Adrenal gland (tissue), 9 donors: ENCODE measurements at regions not wholly inside any gene's neighbourhood (a gene's known extent, or its start where the extent isn't known, plus 50 kb on each side); places are given as distances from the start of the nearest gene placed in this dataset.

Experiments used
- DNase-seq, 7 donors: peaks; one replicate each; pipeline ENCODE4 v3.0.0-alpha.2; 2019 to 2020
- H3K27ac ChIP-seq, 5 donors: fragments of 200-600 bp; sonication (generic) in 4 of 5; 1 replicate in 3 of 5; 2 replicates in 2 of 5; pipeline versions ENCODE4 v1.5.1 to v1.8.0; 2016 to 2020; ENCODE audit warnings: mild to moderate bottlenecking in 1 of 5
- H3K27me3 ChIP-seq: fragments of 200-600 bp; 2 replicates; pipeline ENCODE4 v1.8.0; 2021
- H3K36me3 ChIP-seq, 2 donors: fragments of 200-600 bp; replicated peaks in 1 of 2; 1 replicate in 1 of 2; 2 replicates in 1 of 2; pipeline versions ENCODE4 v1.5.1 to v1.8.0; 2018 to 2022
- H3K4me1 ChIP-seq, 2 donors: fragments of 200-600 bp; replicated peaks in 1 of 2; 1 replicate in 1 of 2; 2 replicates in 1 of 2; pipeline versions ENCODE4 v1.5.1 to v1.8.0; 2018 to 2021
- H3K4me3 ChIP-seq, 4 donors: fragments of 200-600 bp; sonication (generic) in 3 of 4; one replicate each; pipeline ENCODE4 v1.5.1; 2016 to 2018
- H3K9me3 ChIP-seq, 3 donors: fragments of 200-600 bp; sonication (generic) in 1 of 3; replicated peaks in 1 of 3; 1 replicate in 2 of 3; 2 replicates in 1 of 3; pipeline versions ENCODE4 v1.5.1 to v1.8.0; 2016 to 2021
- POLR2A ChIP-seq, 2 donors: fragments of 450-650 bp; IDR thresholded peaks; one replicate each; pipeline ENCODE4 v1.6.1; 2017; ENCODE audit warnings: antibody characterized with exemption in 2 of 2, mild to moderate bottlenecking in 2 of 2, moderate library complexity in 1 of 2
- WGBS, 4 donors: extraction: QIAGEN DNeasy Blood & Tissue Kit in 2 of 4; methylation state at CpG; one replicate each; pipeline versions ENCODE4 v1.1.5 to v1.1.7; 2013 to 2017; 5-methylcytosine and 5-hydroxymethylcytosine counted together
- intact Hi-C, 2 donors: fragments of 100-400 bp; cut with DNase I; formaldehyde crosslinking; loops; one replicate each; pipeline versions ENCODE4 v1.14.1 to v1.15.0; 2022 to 2023
- TF ChIP-seq, protein P1 (sequence below), 6 experiments: fragments of 450-650 bp in 4 of 6; fragments of 200-600 bp in 2 of 6; sonication (generic) in 1 of 6; IDR thresholded peaks; 1 replicate in 5 of 6; 2 replicates in 1 of 6; pipeline versions ENCODE4 v1.5.1 to v1.8.0; 2016 to 2021; ENCODE audit warnings: antibody characterized with exemption in 6 of 6, mild to moderate bottlenecking in 2 of 6, moderate library complexity in 1 of 6
- donor health status: healthy with polysubstance abuse.
- donor health status: Bipolar disorder and iron deficiency.
- donor health status: DM: yes; HTN: yes; CAD: no.
- donor health status: DM: no; HTN: no; CAD: no.
- donor health status: DM: no; HTN: no; CAD: no.

GRCh38 chr10:131549116-131549515 lies 237.6 kb upstream of the TCERG1L start:
- no peaks in the 10 kb centered on the region for H3K4me1 ChIP-seq
- TF ChIP-seq, protein P1, sequence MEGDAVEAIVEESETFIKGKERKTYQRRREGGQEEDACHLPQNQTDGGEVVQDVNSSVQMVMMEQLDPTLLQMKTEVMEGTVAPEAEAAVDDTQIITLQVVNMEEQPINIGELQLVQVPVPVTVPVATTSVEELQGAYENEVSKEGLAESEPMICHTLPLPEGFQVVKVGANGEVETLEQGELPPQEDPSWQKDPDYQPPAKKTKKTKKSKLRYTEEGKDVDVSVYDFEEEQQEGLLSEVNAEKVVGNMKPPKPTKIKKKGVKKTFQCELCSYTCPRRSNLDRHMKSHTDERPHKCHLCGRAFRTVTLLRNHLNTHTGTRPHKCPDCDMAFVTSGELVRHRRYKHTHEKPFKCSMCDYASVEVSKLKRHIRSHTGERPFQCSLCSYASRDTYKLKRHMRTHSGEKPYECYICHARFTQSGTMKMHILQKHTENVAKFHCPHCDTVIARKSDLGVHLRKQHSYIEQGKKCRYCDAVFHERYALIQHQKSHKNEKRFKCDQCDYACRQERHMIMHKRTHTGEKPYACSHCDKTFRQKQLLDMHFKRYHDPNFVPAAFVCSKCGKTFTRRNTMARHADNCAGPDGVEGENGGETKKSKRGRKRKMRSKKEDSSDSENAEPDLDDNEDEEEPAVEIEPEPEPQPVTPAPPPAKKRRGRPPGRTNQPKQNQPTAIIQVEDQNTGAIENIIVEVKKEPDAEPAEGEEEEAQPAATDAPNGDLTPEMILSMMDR (IDR thresholded peaks at IDR 0.05) = no peak
- TF ChIP-seq POLR2A (IDR thresholded peaks at IDR 0.05) = no peak
- DNase-seq = no peak
- H3K27me3 ChIP-seq = no peaks in the 10 kb centered on the region
- H3K36me3 ChIP-seq = no peaks in the 10 kb centered on the region
- intact Hi-C loops = no loop called here
- no peaks in the 10 kb centered on the region for H3K9me3 ChIP-seq
- 90 to 91% (median 91%) methylated on average over 8 of the region's 8 CpGs for WGBS, 4 donors
- H3K27ac ChIP-seq = no peak overlapping the region
- H3K4me3 ChIP-seq = no peak overlapping the region

DNA sequence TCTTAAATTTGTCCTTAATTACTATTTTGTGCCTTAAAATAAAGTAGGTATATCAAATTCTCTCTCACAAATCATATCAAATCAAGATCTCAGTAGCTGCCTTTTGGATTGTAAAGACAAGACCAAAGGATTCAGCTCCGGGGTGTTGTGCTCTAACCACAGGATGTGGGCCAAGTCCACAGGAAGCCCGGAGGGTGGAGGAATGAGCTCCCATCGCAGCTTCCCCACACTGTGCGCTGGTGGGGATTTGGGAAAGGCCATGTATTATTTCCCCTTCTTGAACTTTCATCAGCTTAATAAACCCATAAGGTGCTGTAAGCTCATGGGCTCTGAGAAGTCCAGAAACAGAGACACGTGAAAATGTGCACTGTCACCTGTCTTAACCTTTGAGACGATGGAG lies 241.6 kb upstream of the TCERG1L start:
- WGBS, 4 donors = 64 to 71% (median 65%) methylated on average over 6 of the region's 6 CpGs
- no peaks in the 10 kb centered on the region for H3K27me3 ChIP-seq
- DNase-seq = no peak

DNA sequence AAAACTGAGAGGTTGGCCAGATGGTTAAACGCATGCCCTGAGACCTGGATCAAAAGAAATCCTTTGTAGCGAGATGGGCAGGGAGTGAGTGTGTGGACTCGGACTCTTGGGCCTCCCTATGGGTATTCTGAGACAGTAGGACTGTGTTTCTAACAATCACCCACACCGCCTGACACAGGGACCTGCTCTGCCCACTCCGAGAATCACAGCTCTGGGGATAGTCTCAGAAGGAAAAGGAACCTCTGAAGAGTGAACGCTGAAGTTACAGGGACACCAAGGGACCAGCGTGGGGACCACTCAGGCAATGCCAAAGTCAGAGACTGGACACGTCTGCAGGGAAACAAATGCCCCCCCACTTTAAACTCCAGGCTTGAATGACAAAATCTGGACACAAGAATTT lies 242.1 kb upstream of the TCERG1L start:
- 65 to 83% (median 78%) methylated on average over 7 to 8 of the region's 8 CpGs for WGBS, 4 donors
- Histone ChIP-seq H3K4me3 (no peak overlapping the region), H3K36me3 (no peaks in the 10 kb centered on the region), H3K4me1 (no peaks in the 10 kb centered on the region), H3K27me3 (no peaks in the 10 kb centered on the region), H3K27ac (no peak overlapping the region), H3K9me3 (no peaks in the 10 kb centered on the region)
- TF ChIP-seq, protein P1 (IDR thresholded peaks at IDR 0.05) = no peak
- TF ChIP-seq POLR2A (IDR thresholded peaks at IDR 0.05) = no peak
- intact Hi-C loops = no loop called here
- no peak for DNase-seq

More for the DNA sequence above, 241.6 kb upstream of the TCERG1L start:
- Histone ChIP-seq H3K4me3 (no peak overlapping the region), H3K4me1 (no peaks in the 10 kb centered on the region), H3K27ac (no peak overlapping the region), H3K36me3 (no peaks in the 10 kb centered on the region), H3K9me3 (no peaks in the 10 kb centered on the region)
- intact Hi-C loops = no loop called here
- TF ChIP-seq POLR2A (IDR thresholded peaks at IDR 0.05) = no peak
- TF ChIP-seq, protein P1 (IDR thresholded peaks at IDR 0.05) = no peak

- no peak for TF ChIP-seq POLR2A (IDR thresholded peaks at IDR 0.05)
- TF ChIP-seq, protein P1 (IDR thresholded peaks at IDR 0.05) = no peak
- H3K27me3 ChIP-seq = peaks cover under 1% of the 10 kb centered on the region
- no peaks in the 10 kb centered on the region for H3K36me3 ChIP-seq
- H3K27ac ChIP-seq = no peak overlapping the region
- H3K4me3 ChIP-seq = no peak overlapping the region
- WGBS, 4 donors = 68 to 88% (median 81%) methylated on average over 10 to 11 of the region's 11 CpGs
- no peaks in the 10 kb centered on the region for H3K4me1 ChIP-seq
- intact Hi-C loops = no loop called here
- DNase-seq = no peak
- H3K9me3 ChIP-seq = no peaks in the 10 kb centered on the region
Measured at GRCh38 chr10:131554821-131555220, 243.3 kb upstream of the TCERG1L start.
